AG09319 (cell line): ENCODE measurements at regions not wholly inside any gene's neighbourhood (a gene's known extent, or its start where the extent isn't known, plus 50 kb on each side); places are given as distances from the start of the nearest gene placed in this dataset.

Experiments
- DNase-seq: peaks from one replicate; pipeline ENCODE4 v3.0.0-alpha.2; 2010; ENCODE audit warnings: low read depth; ENCODE audit errors: extremely low read depth
- TF ChIP-seq, protein P1 (sequence below): IDR thresholded peaks from 2 replicates; pipeline ENCODE4 v1.5.1; 2011; ENCODE audit warnings: low read depth, mild to moderate bottlenecking, inconsistent platforms, low read length, moderate library complexity

- TF ChIP-seq, protein P1, sequence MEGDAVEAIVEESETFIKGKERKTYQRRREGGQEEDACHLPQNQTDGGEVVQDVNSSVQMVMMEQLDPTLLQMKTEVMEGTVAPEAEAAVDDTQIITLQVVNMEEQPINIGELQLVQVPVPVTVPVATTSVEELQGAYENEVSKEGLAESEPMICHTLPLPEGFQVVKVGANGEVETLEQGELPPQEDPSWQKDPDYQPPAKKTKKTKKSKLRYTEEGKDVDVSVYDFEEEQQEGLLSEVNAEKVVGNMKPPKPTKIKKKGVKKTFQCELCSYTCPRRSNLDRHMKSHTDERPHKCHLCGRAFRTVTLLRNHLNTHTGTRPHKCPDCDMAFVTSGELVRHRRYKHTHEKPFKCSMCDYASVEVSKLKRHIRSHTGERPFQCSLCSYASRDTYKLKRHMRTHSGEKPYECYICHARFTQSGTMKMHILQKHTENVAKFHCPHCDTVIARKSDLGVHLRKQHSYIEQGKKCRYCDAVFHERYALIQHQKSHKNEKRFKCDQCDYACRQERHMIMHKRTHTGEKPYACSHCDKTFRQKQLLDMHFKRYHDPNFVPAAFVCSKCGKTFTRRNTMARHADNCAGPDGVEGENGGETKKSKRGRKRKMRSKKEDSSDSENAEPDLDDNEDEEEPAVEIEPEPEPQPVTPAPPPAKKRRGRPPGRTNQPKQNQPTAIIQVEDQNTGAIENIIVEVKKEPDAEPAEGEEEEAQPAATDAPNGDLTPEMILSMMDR, result no peak
- no peak for DNase-seq
Measured at GRCh38 chr5:141740885-141741284, 58.9 kb upstream of the ARAP3 start.

- TF ChIP-seq, protein P1, result no peak
- no peak for DNase-seq
Measured at GRCh38 chr5:141737535-141737934, 55.5 kb upstream of the ARAP3 start.

GRCh38 chr5:141735823-141736222, 53.8 kb upstream of the ARAP3 start:
- no peak for DNase-seq
- TF ChIP-seq, protein P1, result no peak

- TF ChIP-seq, protein P1, result no peak
- no peak for DNase-seq
Measured at GRCh38 chr5:141734501-141735229, 52.6 kb upstream of the ARAP3 start.

DNA sequence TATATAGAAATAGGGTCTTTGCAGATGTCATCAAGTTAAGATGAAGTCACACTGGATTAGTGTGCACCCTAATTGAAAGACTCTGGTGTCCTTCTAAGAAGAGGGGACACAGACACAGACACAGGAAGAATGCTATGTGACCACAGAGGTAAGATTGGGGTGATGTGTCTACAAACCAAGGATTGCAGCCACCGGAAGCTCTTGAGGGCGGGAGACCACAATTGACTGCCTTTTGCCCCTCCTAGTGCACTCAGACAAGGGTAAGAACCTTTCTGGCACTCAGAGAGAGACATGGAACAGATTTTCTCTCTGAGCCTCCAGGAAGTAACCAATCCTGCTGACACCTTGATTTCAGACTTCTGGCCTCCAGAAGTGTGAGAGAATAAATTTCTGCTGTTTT, 51.2 kb upstream of the ARAP3 start:
- TF ChIP-seq, protein P1, result no peak
- DNase-seq, result no peak

DNA sequence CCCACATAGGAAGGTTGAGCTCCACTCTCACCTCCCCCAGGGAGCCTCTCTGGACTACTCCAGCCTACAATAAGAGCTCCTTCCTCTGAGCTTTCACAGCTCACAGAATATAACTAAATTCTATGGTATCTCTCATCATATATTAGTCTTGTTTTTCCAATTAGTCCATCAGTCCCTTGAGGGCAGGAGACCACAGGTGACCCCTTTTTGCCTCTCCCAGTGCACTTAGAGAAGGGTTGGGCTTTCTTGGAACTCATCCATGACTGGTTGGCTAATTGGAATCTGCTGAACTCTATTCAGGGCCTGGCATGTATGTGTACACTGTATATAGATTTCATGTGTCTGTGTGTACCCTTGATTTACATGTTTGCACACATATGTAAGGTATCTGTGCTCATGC, 50.4 kb upstream of the ARAP3 start:
- TF ChIP-seq, protein P1, result no peak
- no peak for DNase-seq
